GM18517 (cell line): ENCODE measurements at regions not wholly inside any gene's neighbourhood (a gene's known extent, or its start where the extent isn't known, plus 50 kb on each side); places are given as distances from the start of the nearest gene placed in this dataset.

Experiments used
- ATAC-seq: cut with Tn5 transposase; IDR thresholded peaks from one replicate; pipeline ENCODE4 v1.9.1; 2021; ENCODE audit warnings: mild to moderate bottlenecking, moderate library complexity; ENCODE audit not compliant: unreplicated experiment

DNA sequence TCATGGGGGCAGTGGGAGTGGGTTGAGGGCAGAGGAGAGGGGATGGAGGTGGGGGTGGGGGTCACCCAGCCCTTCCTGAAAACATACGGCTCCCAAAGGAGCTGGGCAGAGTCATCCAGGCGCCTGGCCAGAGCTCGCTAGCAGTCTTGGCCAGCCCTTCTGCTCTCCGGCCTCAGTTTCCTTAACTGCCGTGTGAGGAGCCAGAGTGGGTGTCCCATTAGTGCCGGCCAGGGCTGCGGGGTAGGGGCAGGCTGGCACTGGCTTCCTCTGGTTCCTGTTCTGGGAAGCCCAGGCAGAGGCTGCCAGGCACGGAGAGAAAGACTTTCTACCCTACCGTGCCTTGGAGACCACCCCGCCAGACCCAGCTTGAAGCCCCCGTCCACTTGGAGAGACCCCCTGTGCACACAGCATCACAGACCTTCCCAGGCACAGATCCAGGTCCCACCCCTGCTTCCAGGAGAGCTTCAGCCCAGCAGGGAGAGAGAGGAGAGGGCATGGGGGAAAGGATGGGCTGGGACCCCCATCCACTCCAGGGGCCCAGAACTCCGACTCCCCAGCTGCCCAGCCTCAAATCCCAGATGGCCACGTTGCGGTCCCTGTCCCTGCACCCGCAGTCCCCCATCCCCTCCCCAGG lies 93.3 kb downstream of the RFLNA start:
- ATAC-seq, result no peak

GRCh38 chr12:124387528-124387911 lies 92.6 kb downstream of the RFLNA start:
- ATAC-seq, result no peak

- ATAC-seq, result no peak
Measured at GRCh38 chr12:124386661-124387527, 92.0 kb downstream of the RFLNA start.

GRCh38 chr12:124386059-124386458 lies 91.2 kb downstream of the RFLNA start:
- no peak for ATAC-seq

DNA sequence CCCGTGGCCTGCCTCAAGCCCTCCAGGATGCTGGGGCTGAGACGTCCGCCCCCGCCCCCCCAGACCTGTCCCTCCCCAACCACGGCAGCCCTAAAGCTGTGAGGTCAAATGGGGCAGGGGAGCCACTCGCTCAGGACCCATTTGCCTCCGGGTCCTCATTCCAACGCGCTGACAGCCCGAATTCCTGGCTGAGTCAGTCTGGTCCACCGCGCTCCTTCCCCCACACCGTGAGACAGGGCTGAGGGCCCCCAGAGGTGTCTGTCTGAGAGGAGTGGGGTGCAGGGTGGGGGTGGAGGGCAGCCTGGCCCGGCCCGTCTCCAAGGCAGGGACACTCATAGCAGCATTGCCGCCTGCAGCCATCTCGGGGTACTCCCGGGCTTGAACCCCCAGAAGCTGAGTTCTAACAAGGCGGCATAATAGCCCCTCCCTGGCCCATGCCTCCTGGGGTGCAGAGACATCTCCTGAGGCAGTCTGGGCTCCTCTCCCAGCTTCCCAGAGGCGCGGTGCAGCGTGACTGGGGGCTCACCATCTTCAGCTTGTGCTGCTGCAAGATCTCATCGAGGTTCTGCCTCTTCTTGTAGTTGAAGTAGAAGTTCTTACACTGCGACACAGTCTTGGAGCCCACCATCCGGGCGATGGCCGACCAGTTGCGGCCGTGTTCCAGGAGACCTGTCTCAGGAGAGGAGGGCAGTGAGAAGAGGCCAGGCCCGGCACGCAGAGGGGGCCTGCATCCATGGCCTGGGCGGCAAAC lies 90.5 kb downstream of the RFLNA start:
- ATAC-seq, result no peak

- no peak for ATAC-seq
Measured at GRCh38 chr12:124384299-124384894, 89.5 kb downstream of the RFLNA start.

GRCh38 chr12:124383028-124383427 lies 88.1 kb downstream of the RFLNA start:
- no peak for ATAC-seq

DNA sequence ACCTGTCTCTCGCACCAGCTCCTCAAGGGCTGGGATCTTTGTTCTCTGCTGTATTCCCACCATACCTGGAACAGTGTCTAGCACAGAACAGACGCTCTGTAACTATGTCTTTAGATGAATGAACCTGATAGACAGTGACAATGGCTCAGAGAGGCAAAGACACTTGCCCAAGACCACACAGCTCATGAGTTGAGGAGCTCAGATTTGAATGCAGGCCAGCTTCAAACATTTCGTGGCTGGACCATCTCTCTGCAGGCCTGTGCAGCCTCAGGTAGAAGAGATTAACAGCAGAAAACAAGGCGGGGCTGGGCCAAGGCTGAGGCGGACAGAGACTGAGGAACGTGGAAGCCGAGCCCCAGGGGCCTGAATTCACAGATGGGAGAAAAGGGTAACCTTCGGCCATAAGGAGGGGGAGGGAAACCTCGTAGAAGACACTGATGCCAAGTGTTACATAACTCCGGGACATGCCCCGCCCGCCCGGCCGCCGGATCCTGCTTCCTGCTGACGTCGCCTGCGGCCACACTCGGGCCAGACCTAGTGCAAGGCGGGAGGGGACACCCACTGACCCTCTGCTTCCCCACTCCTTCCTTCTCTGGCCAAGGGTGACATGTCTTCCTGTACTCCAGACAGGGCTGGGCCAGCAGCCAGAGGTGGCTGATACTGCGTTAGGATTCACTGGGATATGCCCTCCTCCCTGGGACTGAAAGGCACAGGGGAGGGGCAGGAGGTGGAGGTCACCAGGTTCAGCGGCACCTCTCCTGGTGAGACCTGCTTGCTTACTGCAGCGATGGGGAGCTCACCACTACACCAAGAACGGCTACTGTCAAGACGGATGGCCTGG lies 86.8 kb downstream of the RFLNA start:
- no peak for ATAC-seq

DNA sequence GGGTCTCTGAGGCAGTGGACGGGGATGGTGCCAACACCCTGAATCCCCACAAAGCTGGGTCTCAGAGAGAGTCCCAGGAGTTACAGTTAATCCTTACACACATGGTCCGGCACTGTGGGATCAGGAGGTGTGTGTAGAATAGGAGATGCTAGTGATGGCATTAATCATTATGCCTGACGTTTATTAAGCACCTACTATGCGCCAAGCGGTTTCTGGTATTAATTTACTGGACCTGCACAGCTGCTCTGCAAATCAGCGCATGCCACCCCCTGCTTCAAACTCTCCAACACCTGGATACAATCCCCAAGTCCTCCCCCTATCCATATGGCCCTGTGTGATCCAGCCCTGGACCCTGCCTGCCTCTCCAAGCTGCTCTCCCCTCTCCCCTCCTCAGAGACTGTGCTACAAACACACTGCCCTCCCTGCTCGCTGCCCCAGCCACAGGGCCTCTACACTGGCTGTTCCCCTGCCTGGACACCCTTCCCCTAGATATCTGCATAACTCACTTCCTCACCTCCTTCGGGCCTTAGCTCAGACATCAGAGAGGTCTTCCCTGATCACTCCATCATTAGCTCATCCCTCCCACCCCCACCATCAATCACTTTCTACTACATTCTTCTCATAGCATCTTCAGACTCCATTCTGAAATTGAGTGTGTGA lies 86.0 kb downstream of the RFLNA start:
- ATAC-seq, result no peak

DNA sequence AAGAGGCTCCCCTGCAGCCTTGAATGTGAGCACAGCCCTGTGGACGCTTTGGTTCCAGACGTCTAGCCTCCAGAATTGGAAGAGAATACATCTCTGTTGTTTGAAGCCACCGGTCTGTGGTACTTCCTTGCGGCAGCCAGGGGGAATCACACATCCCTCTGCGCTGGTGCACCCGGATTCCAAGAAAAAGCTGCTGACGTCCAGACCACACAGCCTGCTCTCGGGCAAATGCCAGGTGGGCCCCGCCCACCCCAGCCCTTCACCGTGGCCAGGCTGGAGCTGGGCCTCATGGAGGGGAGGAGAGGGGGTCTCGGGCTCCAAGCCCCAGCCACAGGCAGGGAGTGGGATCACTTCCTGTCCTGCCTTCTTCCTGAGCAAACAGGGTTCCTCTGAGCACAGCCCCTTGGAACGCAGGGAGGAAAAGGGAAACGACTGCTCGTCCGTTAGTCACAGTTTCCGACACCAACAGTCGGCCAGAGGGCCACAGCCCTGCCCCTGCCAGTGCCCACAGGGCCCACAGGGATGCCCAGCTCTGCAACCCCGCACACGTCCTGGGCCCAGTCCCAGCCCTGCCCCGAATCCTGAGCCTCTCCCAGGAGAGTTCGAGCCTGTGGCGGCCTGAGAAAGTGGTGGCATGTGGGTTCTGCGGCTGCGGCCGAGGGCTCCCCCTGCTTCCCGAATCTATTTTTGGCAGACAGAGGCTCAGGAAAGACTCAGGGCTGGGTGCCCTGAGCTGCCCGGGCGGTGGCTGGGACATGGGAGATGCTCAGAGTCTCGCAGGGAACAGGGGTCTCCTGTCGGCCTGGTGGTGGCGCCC lies 85.3 kb downstream of the RFLNA start:
- ATAC-seq, result no peak

- no peak for ATAC-seq
Measured at GRCh38 chr12:124379379-124379937, 84.6 kb downstream of the RFLNA start.

DNA sequence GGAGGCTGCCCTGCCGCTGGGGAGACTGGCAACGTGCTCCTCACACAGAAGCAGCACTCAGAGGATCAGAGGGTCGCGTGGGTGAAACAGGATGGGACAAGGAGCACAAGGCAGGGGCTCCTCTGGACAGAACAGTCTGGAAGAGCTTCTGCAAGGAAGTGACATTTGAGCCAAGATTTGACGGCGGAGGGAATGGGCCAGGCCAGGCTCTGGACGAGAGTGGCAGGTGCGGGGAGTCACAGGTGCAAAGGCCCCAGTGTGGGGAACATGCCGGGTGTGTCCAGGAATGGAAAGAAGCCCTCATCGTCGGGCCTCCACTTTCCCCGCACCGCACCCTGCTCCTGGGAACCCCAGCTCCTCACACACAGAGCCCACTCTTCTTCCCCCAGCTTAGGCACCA lies 84.0 kb downstream of the RFLNA start:
- ATAC-seq, result no peak

GRCh38 chr12:124377981-124378509 lies 83.2 kb downstream of the RFLNA start:
- ATAC-seq, result no peak

DNA sequence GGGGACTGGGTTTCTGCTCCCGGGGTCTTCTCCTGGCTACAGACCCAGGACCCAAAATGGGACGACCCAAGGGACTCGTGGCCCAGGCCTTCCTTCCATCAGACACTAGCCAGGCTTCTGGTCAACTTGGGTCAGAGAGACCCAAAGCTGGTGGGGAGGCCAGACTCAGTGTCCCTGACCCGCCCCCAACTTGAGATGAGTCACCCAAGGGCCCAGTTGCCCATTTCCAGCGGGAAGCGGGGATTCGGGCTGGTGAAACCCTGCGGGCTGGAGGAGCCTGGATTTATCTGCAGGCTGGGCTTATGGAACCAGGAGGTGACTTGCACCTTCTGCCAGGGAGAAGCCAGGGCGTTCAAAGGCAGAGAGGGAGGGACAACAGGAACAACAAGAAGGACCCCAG lies 81.5 kb downstream of the RFLNA start:
- ATAC-seq, result no peak

DNA sequence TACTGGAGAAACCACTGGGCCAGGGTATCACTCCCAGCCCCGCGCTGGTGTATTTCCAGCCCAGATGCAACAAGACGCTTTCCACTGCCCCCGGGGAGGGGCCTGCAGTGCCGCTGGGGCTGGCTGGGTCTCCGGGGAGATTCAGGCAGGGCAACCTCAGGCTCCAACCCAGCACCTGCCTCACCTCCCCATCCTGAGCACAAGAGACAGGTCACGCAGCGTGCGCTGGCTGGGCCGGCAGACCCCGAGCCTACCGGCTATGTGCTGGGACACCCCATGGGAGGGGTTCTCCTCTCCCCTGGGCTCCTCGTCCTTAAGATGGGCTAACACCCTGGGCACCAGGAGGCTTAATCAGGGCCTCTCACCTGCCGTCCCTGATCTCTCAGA lies 80.9 kb downstream of the RFLNA start:
- ATAC-seq, result no peak

DNA sequence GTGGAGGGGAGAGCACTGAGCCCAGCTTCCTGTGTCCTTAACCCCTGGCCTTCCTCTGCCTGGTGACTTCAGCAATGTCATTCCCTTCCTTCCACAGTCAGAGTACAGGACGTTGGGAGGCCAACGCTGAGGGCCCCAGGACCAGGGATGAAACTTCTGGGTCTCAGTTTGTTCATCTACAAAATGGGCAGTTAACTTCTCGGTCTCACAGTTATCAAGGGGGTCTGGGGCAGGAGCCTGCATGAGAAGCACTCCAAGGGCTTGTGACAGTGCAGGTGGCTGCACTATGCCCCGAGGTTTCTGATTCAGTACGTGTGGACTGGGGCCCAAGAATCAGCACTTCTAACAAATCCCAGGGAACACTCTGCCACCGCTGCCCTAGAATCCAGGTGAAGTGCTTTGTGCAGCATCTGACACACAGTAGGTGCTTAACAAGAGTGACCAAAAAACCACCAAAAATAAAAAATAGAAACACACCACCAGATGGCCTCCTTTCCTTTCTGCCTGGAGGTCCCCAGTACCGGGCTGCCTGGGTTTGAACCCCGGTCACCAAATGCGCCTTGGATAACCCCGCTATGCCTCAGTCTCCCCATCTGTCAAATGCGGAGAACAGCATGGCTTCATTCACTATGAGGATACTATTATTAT lies 80.4 kb downstream of the RFLNA start:
- no peak for ATAC-seq

- ATAC-seq, result no peak
Measured at GRCh38 chr12:124374567-124374966, 79.7 kb downstream of the RFLNA start.

- ATAC-seq, result no peak
Measured at GRCh38 chr12:124374147-124374546, 79.3 kb downstream of the RFLNA start.
